ENCODE measurements at regions not wholly inside any gene's neighbourhood (a gene's known extent, or its start where the extent isn't known, plus 50 kb on each side); places are given as distances from the start of the nearest gene placed in this dataset.

DNA sequence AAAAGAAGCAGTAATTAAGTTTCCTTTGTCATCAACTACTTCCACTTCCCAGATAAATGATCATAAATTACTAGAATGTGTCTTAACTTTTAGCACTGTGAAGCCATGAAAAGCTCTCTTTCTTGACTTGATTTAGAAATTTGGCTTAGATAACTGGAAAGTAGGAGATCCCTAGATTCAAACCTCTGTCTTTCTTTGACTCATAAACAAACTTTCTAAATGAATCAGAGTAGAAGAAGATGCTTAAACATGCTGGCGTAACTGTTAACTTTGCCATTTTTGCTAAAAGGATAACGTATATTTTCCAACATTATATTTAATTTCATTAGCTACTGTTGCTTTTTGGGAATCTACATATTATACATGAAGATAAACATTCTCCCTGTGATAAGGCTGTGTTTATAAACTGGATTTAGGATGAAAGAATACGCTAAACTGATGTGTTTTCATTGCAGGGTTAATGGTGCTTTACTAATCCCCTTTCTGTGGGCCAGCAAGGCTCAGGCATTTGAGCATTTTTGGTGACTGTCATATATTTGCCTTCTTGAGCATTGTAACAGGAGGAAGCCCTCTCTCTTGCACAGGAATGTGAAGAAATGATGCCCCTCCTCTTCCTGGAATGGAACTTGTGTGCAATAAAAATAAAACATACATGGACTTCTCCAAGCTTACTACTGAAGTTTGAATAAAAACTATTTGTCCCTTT is 301.4 kb downstream of the BMP4 start:
- H3K27me3 Mint-ChIP-seq (ENCODE audit: insufficient read depth, low read depth, poor library complexity) = no peaks in the 10 kb centered on the region
- H3K4me1 Mint-ChIP-seq = peaks cover 14% of the 10 kb centered on the region; the same call in 2 of the 3 replicates
- TF ChIP-seq, protein P1, sequence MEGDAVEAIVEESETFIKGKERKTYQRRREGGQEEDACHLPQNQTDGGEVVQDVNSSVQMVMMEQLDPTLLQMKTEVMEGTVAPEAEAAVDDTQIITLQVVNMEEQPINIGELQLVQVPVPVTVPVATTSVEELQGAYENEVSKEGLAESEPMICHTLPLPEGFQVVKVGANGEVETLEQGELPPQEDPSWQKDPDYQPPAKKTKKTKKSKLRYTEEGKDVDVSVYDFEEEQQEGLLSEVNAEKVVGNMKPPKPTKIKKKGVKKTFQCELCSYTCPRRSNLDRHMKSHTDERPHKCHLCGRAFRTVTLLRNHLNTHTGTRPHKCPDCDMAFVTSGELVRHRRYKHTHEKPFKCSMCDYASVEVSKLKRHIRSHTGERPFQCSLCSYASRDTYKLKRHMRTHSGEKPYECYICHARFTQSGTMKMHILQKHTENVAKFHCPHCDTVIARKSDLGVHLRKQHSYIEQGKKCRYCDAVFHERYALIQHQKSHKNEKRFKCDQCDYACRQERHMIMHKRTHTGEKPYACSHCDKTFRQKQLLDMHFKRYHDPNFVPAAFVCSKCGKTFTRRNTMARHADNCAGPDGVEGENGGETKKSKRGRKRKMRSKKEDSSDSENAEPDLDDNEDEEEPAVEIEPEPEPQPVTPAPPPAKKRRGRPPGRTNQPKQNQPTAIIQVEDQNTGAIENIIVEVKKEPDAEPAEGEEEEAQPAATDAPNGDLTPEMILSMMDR (conservative IDR thresholded peaks at IDR 0.05; ENCODE audit: low read depth in 2 of 2) = no peak
- TF ChIP-seq EZH2 (IDR thresholded peaks at IDR 0.05; ENCODE audit: low read depth, unreplicated experiment) (no peak), ZNF114 (CRISPR knock-in tag; IDR thresholded peaks at IDR 0.05) (no peak), ZNF331 (CRISPR knock-in tag; IDR thresholded peaks at IDR 0.05; ENCODE audit: low read depth) (no peak), NANOG (IDR thresholded peaks at IDR 0.05; ENCODE audit: borderline replicate concordance) (no peak), STAT1 (IDR thresholded peaks at IDR 0.05; ENCODE audit: unreplicated experiment) (no peak), JUNB (IDR thresholded peaks at IDR 0.05; ENCODE audit: unreplicated experiment) (no peak), CREB1 (CRISPR knock-in tag; IDR thresholded peaks at IDR 0.05; ENCODE audit: low read depth) (no peak), EZH2phosphoT487 (IDR thresholded peaks at IDR 0.05; ENCODE audit: unreplicated experiment) (no peak)
- TF ChIP-seq, protein P2, sequence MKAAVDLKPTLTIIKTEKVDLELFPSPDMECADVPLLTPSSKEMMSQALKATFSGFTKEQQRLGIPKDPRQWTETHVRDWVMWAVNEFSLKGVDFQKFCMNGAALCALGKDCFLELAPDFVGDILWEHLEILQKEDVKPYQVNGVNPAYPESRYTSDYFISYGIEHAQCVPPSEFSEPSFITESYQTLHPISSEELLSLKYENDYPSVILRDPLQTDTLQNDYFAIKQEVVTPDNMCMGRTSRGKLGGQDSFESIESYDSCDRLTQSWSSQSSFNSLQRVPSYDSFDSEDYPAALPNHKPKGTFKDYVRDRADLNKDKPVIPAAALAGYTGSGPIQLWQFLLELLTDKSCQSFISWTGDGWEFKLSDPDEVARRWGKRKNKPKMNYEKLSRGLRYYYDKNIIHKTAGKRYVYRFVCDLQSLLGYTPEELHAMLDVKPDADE (IDR thresholded peaks at IDR 0.05) = no peak
- TF ChIP-seq, protein P3, sequence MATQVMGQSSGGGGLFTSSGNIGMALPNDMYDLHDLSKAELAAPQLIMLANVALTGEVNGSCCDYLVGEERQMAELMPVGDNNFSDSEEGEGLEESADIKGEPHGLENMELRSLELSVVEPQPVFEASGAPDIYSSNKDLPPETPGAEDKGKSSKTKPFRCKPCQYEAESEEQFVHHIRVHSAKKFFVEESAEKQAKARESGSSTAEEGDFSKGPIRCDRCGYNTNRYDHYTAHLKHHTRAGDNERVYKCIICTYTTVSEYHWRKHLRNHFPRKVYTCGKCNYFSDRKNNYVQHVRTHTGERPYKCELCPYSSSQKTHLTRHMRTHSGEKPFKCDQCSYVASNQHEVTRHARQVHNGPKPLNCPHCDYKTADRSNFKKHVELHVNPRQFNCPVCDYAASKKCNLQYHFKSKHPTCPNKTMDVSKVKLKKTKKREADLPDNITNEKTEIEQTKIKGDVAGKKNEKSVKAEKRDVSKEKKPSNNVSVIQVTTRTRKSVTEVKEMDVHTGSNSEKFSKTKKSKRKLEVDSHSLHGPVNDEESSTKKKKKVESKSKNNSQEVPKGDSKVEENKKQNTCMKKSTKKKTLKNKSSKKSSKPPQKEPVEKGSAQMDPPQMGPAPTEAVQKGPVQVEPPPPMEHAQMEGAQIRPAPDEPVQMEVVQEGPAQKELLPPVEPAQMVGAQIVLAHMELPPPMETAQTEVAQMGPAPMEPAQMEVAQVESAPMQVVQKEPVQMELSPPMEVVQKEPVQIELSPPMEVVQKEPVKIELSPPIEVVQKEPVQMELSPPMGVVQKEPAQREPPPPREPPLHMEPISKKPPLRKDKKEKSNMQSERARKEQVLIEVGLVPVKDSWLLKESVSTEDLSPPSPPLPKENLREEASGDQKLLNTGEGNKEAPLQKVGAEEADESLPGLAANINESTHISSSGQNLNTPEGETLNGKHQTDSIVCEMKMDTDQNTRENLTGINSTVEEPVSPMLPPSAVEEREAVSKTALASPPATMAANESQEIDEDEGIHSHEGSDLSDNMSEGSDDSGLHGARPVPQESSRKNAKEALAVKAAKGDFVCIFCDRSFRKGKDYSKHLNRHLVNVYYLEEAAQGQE (IDR thresholded peaks at IDR 0.05; ENCODE audit: unreplicated experiment) = no peak
- DNase-seq (ENCODE audit: low spot score) (no peak), ATAC-seq (no peak)
- Histone ChIP-seq H3K36me3 (ENCODE audit: insufficient read depth) (no peaks in the 10 kb centered on the region), H3K27me3 (ENCODE audit: insufficient read depth) (no peaks in the 10 kb centered on the region), H3K4me3 (no peak overlapping the region), H3K27ac (ENCODE audit: low read depth) (no peak overlapping the region), H2AFZ (no peak overlapping the region), H3K79me2 (replicated peaks; ENCODE audit: insufficient read depth) (no peaks in the 10 kb centered on the region), H3K4me2 (no peak overlapping the region), H3F3A (replicated peaks; ENCODE audit: low read depth) (no peaks in the 10 kb centered on the region), H3K4me1 (ENCODE audit: insufficient read depth) (peaks cover 9% of the 10 kb centered on the region; the same call in 1 of the 2 replicates), H3K9me2 (ENCODE audit: insufficient read depth) (peaks cover 3% of the 10 kb centered on the region; the same call in 1 of the 2 replicates), H4K20me1 (replicated peaks; ENCODE audit: insufficient read depth) (no peaks in the 10 kb centered on the region)
- no peak overlapping the region for H3K27ac Mint-ChIP-seq
- no peaks in the 10 kb centered on the region for H3K36me3 Mint-ChIP-seq (ENCODE audit: low read depth)
- no peak overlapping the region for H3K4me3 Mint-ChIP-seq
- H3K9me3 Mint-ChIP-seq = no peaks in the 10 kb centered on the region; the same call in 2 of the 3 replicates

All from GM23338 (cell line).